HFFc6 (cell line): ENCODE measurements at regions not wholly inside any gene's neighbourhood (a gene's known extent, or its start where the extent isn't known, plus 50 kb on each side); places are given as distances from the start of the nearest gene placed in this dataset.

Experiments
- DNase-seq: peaks from one replicate; pipeline ENCODE4 v3.0.0-alpha.2; 2018
- H3K27ac Mint-ChIP-seq: 2 replicates; pipeline ENCODE4 v1.8.0; 2020; ENCODE audit warnings: mild to moderate bottlenecking, mixed read lengths
- H3K27me3 Mint-ChIP-seq: 2 replicates; pipeline ENCODE4 v1.8.0; 2021; ENCODE audit warnings: mild to moderate bottlenecking, moderate library complexity, mixed read lengths; ENCODE audit not compliant: insufficient read depth
- H3K36me3 Mint-ChIP-seq: 2 replicates; pipeline ENCODE4 v1.8.0; 2021; ENCODE audit warnings: low read depth, mixed read lengths
- H3K4me1 Mint-ChIP-seq: 2 replicates; pipeline ENCODE4 v1.8.0; 2020; ENCODE audit warnings: low read depth, mixed read lengths
- H3K4me3 Mint-ChIP-seq: 2 replicates; pipeline ENCODE4 v1.8.0; 2020; ENCODE audit warnings: mild to moderate bottlenecking, moderate library complexity, mixed read lengths
- H3K9me3 Mint-ChIP-seq: 2 replicates; pipeline ENCODE4 v1.8.0; 2020; ENCODE audit warnings: mild to moderate bottlenecking, mixed read lengths
- CTCF ChIP-seq: fragments of 200-600 bp; sonication (generic); IDR thresholded peaks from 2 replicates; pipeline ENCODE4 v1.5.0; 2021; ENCODE audit warnings: antibody characterized with exemption, mild to moderate bottlenecking

GRCh38 chrX:75997692-75998091 lies 175.2 kb upstream of the PBDC1 start:
- DNase-seq = no peak
- H3K4me3 Mint-ChIP-seq = no peak overlapping the region
- H3K27me3 Mint-ChIP-seq = no peaks in the 10 kb centered on the region
- peaks cover 18% of the 10 kb centered on the region for H3K9me3 Mint-ChIP-seq
- no peaks in the 10 kb centered on the region for H3K4me1 Mint-ChIP-seq
- H3K27ac Mint-ChIP-seq = no peak overlapping the region
- H3K36me3 Mint-ChIP-seq = no peaks in the 10 kb centered on the region
- TF ChIP-seq CTCF = no peak

- no peaks in the 10 kb centered on the region for H3K4me1 Mint-ChIP-seq
- TF ChIP-seq CTCF = no peak
- H3K27me3 Mint-ChIP-seq = no peaks in the 10 kb centered on the region
- H3K36me3 Mint-ChIP-seq = no peaks in the 10 kb centered on the region
- peaks cover 19% of the 10 kb centered on the region for H3K9me3 Mint-ChIP-seq
- H3K4me3 Mint-ChIP-seq = no peak overlapping the region
- DNase-seq = no peak
- H3K27ac Mint-ChIP-seq = no peak overlapping the region
Measured at GRCh38 chrX:76014321-76014720, 158.5 kb upstream of the PBDC1 start.

- TF ChIP-seq CTCF = no peak
- Mint-ChIP-seq H3K9me3 (peaks cover 6% of the 10 kb centered on the region; the same call in 1 of the 2 replicates), H3K4me3 (no peak overlapping the region)
Measured at GRCh38 chrX:76026292-76026691, 146.6 kb upstream of the PBDC1 start.

GRCh38 chrX:76026751-76027150 lies 146.1 kb upstream of the PBDC1 start:
- TF ChIP-seq CTCF = no peak
- no peaks in the 10 kb centered on the region for H3K27me3 Mint-ChIP-seq
- no peak overlapping the region for H3K27ac Mint-ChIP-seq
- peaks cover 6% of the 10 kb centered on the region; the same call in 1 of the 2 replicates for H3K9me3 Mint-ChIP-seq
- no peaks in the 10 kb centered on the region for H3K36me3 Mint-ChIP-seq
- no peak overlapping the region for H3K4me3 Mint-ChIP-seq
- no peak for DNase-seq
- H3K4me1 Mint-ChIP-seq = no peaks in the 10 kb centered on the region

More at GRCh38 chrX:76026292-76026691, 146.6 kb upstream of the PBDC1 start:
- Mint-ChIP-seq H3K27me3 (no peaks in the 10 kb centered on the region), H3K4me1 (no peaks in the 10 kb centered on the region), H3K36me3 (no peaks in the 10 kb centered on the region), H3K27ac (no peak overlapping the region)
- no peak for DNase-seq

GRCh38 chrX:76029385-76029784 lies 143.5 kb upstream of the PBDC1 start:
- no peak overlapping the region for H3K4me3 Mint-ChIP-seq
- H3K27ac Mint-ChIP-seq = no peak overlapping the region
- H3K36me3 Mint-ChIP-seq = no peaks in the 10 kb centered on the region
- TF ChIP-seq CTCF = no peak
- no peaks in the 10 kb centered on the region for H3K4me1 Mint-ChIP-seq
- H3K9me3 Mint-ChIP-seq = peaks cover 6% of the 10 kb centered on the region; the same call in 1 of the 2 replicates
- no peak for DNase-seq
- no peaks in the 10 kb centered on the region; the same call in 1 of the 2 replicates for H3K27me3 Mint-ChIP-seq

GRCh38 chrX:76064825-76065224 lies 108.0 kb upstream of the PBDC1 start:
- Mint-ChIP-seq H3K9me3 (peaks cover 9% of the 10 kb centered on the region; the same call in 1 of the 2 replicates), H3K4me1 (no peaks in the 10 kb centered on the region), H3K4me3 (no peak overlapping the region), H3K36me3 (no peaks in the 10 kb centered on the region), H3K27ac (no peak overlapping the region), H3K27me3 (no peaks in the 10 kb centered on the region)
- no peak for DNase-seq
- no peak for TF ChIP-seq CTCF
